ENCODE measurements at regions not wholly inside any gene's neighbourhood (a gene's known extent, or its start where the extent isn't known, plus 50 kb on each side); places are given as distances from the start of the nearest gene placed in this dataset.
"Not testable (repeated sequence)": the region's sequence is repeated elsewhere in the genome, so short reads cannot be mapped to it uniquely, and the experiment has no call there.

GRCh38 chr15:38774076-38774475 is 209.5 kb upstream of the RASGRP1 start:
- not testable (repeated sequence) for TF ChIP-seq CTCF (IDR thresholded peaks at IDR 0.05; ENCODE audit: insufficient read depth, low read depth, low read length); EZH2 (IDR thresholded peaks at IDR 0.05; ENCODE audit: insufficient read depth, low read length)
